Prostate gland (tissue), 2 donors: ENCODE measurements at regions not wholly inside any gene's neighbourhood (a gene's known extent, or its start where the extent isn't known, plus 50 kb on each side); places are given as distances from the start of the nearest gene placed in this dataset.
A peak's percentile ranks its signal among the peaks of the same experiment; 100 is the strongest.

Experiments
- DNase-seq: peaks from one replicate; pipeline ENCODE4 v3.0.0-alpha.2; 2019; ENCODE audit warnings: low spot score
- H3K27ac ChIP-seq, 2 donors: fragments of 200-600 bp; sonication (generic); 2 replicates each; pipeline ENCODE4 v1.5.1; 2017 to 2019
- H3K27me3 ChIP-seq: fragments of 200-600 bp; sonication (generic); replicated peaks from 2 replicates; pipeline ENCODE4 v1.5.1; 2019; ENCODE audit not compliant: insufficient read depth
- H3K36me3 ChIP-seq, 2 donors: fragments of 200-600 bp; sonication (generic); 1 replicate in 1 of 2; 2 replicates in 1 of 2; pipeline versions ENCODE4 v1.5.1 to v1.8.1; 2017 to 2019
- H3K4me1 ChIP-seq: fragments of 200-600 bp; sonication (generic); replicated peaks from 2 replicates; pipeline ENCODE4 v1.5.1; 2019
- H3K4me3 ChIP-seq, 2 donors: fragments of 200-600 bp; sonication (generic); 2 replicates each; pipeline ENCODE4 v1.5.1; 2017 to 2019
- H3K9me3 ChIP-seq: fragments of 200-600 bp; sonication (generic); 2 replicates; pipeline ENCODE4 v1.5.1; 2017
- CTCF ChIP-seq, 4 experiments: fragments of 200-600 bp in 2 of 4; fragments of 450-650 bp in 2 of 4; sonication (generic) in 2 of 4; IDR thresholded peaks; 1 replicate in 3 of 4; 2 replicates in 1 of 4; pipeline ENCODE4 v1.5.1; 2016 to 2019; ENCODE audit warnings: antibody characterized with exemption in 4 of 4, mild to moderate bottlenecking in 2 of 4, moderate library complexity in 2 of 4
- POLR2A ChIP-seq: fragments of 450-650 bp; IDR thresholded peaks from one replicate; pipeline ENCODE4 v1.6.1; 2016; ENCODE audit warnings: antibody characterized with exemption, mild to moderate bottlenecking
- POLR2AphosphoS5 ChIP-seq: sonication (generic); formaldehyde crosslinking; IDR thresholded peaks from one replicate; pipeline ENCODE4 v1.6.1; 2017; ENCODE audit warnings: antibody characterized with exemption
- WGBS: methylation state at CpG from one replicate; pipeline ENCODE4 v1.1.5; 2018; 5-methylcytosine and 5-hydroxymethylcytosine counted together
- intact Hi-C: fragments of 100-400 bp; cut with DNase I; formaldehyde crosslinking; loops from one replicate; pipeline ENCODE4 v1.14.2; 2022

- Histone ChIP-seq H3K27ac (no peak overlapping the region), H3K4me1 (no peaks in the 10 kb centered on the region), H3K27me3 (no peaks in the 10 kb centered on the region), H3K9me3 (no peaks in the 10 kb centered on the region), H3K36me3 (no peaks in the 10 kb centered on the region), H3K4me3 (no peak overlapping the region)
- TF ChIP-seq CTCF (IDR thresholded peaks at IDR 0.05) (no peak), POLR2AphosphoS5 (no peak)
- WGBS: 73% methylated on average over 10 of the region's 10 CpGs
- no peak for DNase-seq
- intact Hi-C loops: loop anchor here (10.0 kb wide), 1 partner anchor 260 kb away; no protein-coding TSS in a partner anchor
These were observed 123.3 kb upstream of the IGF1R start for GRCh38 chr15:98524838-98525660.

- no peaks in the 10 kb centered on the region for H3K36me3 ChIP-seq
- no peak for DNase-seq
- no peaks in the 10 kb centered on the region for H3K4me1 ChIP-seq
- no peaks in the 10 kb centered on the region for H3K9me3 ChIP-seq
- H3K27me3 ChIP-seq: no peaks in the 10 kb centered on the region
- 44% methylated on average over 13 of the region's 13 CpGs for WGBS
- intact Hi-C loops: loop anchor here (10.0 kb wide), 1 partner anchor 259 kb away; no protein-coding TSS in a partner anchor
- H3K4me3 ChIP-seq: no peak overlapping the region
- no peak overlapping the region for H3K27ac ChIP-seq
- TF ChIP-seq POLR2A (no peak), CTCF (IDR thresholded peaks at IDR 0.05) (no peak), POLR2AphosphoS5 (no peak)
These were observed 122.7 kb upstream of the IGF1R start for GRCh38 chr15:98525661-98526001.

DNA sequence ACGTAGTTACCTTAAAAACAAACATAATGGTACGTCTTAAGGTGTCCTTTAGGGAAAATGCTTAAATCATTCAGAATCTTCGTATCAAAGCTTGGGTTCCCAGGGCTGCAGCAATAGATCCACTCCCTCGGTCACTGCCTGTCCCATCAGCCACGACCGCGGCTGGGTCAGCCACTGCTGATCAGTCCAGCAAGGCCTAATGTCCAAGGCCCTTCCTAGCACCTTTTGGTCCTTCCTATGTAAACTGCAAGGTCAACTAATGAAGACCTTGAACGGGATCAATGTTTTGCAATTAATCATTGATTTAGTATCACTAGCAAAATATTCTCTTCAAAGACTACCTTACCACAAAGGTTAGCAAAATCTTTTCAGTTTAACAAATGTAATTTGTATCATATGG is 122.2 kb upstream of the IGF1R start:
- TF ChIP-seq POLR2AphosphoS5 (no peak), CTCF (IDR thresholded peaks at IDR 0.05) (no peak), POLR2A (no peak)
- WGBS: 84% methylated on average over 8 of the region's 8 CpGs
- H3K9me3 ChIP-seq: no peaks in the 10 kb centered on the region
- no peak overlapping the region for H3K4me3 ChIP-seq
- no peak for DNase-seq
- H3K4me1 ChIP-seq: no peaks in the 10 kb centered on the region
- intact Hi-C loops: loop anchor here (10.0 kb wide), 1 partner anchor 259 kb away; no protein-coding TSS in a partner anchor
- no peak overlapping the region for H3K27ac ChIP-seq
- H3K36me3 ChIP-seq: no peaks in the 10 kb centered on the region
- no peaks in the 10 kb centered on the region for H3K27me3 ChIP-seq

DNA sequence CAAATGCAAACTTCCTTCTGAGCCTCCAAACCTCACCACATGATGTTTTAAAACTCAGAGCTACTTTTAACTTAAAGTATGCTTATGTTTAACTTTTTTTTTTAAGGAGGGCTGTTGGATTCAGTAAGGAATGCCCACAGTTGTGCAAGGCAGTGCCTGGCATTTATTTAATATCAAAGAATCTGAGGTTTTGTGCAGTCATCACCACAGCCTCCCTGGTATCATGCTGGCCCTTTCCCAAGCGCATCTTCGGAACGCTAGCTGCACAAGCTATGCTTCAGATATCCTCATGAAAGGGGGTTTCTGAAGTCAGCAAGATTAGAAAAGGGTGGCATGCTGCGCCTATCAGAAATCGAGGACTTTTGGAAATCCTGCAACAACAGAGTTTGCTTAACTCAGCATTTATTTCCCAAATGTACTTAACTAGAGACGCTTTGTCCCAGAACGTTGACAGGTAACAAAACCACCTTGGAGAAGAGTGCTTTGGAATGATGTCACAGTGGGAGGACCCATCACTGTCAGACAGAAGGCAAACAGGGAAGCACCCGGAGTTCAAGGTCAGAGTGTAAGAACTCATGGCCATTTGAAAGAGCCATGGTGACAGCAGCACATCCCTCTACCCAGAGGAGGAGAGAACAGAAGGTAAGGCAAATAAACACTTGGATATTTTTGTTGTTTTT is 120.2 kb upstream of the IGF1R start:
- no peaks in the 10 kb centered on the region for H3K9me3 ChIP-seq
- H3K36me3 ChIP-seq: no peaks in the 10 kb centered on the region
- no peak for DNase-seq
- H3K4me1 ChIP-seq: no peaks in the 10 kb centered on the region
- 65% methylated on average over 8 of the region's 8 CpGs for WGBS
- no peaks in the 10 kb centered on the region for H3K27me3 ChIP-seq
- H3K27ac ChIP-seq: no peak overlapping the region
- intact Hi-C loops: loop anchor here (10.0 kb wide), 1 partner anchor 257 kb away; no protein-coding TSS in a partner anchor
- H3K4me3 ChIP-seq: no peak overlapping the region
- TF ChIP-seq POLR2AphosphoS5 (peak; percentile 58), POLR2A (no peak)

- Histone ChIP-seq H3K4me3 (no peak overlapping the region), H3K4me1 (no peaks in the 10 kb centered on the region), H3K36me3 (no peaks in the 10 kb centered on the region), H3K27ac (no peak overlapping the region), H3K9me3 (no peaks in the 10 kb centered on the region), H3K27me3 (no peaks in the 10 kb centered on the region)
- intact Hi-C loops: loop anchor here (10.0 kb wide), 1 partner anchor 255 kb away; no protein-coding TSS in a partner anchor
- no peak for TF ChIP-seq POLR2A
- no peak for TF ChIP-seq CTCF (IDR thresholded peaks at IDR 0.05)
- TF ChIP-seq POLR2AphosphoS5: no peak
- no peak for DNase-seq
- WGBS: 54% methylated on average over 19 of the region's 19 CpGs
These were observed 118.9 kb upstream of the IGF1R start for GRCh38 chr15:98529205-98530145.
